GM04503 (cell line): ENCODE measurements at regions not wholly inside any gene's neighbourhood (a gene's known extent, or its start where the extent isn't known, plus 50 kb on each side); places are given as distances from the start of the nearest gene placed in this dataset.

Experiments
- DNase-seq: peaks from one replicate; pipeline ENCODE4 v3.0.0-alpha.2; 2012; ENCODE audit warnings: low read depth

- DNase-seq, result no peak
These were observed 185.6 kb downstream of the BMP7 start for GRCh38 chr20:57080796-57081195.

GRCh38 chr20:57082357-57082945 is 184.0 kb downstream of the BMP7 start:
- DNase-seq, result no peak

- no peak for DNase-seq
These were observed 183.4 kb downstream of the BMP7 start for GRCh38 chr20:57083072-57083471.

GRCh38 chr20:57086066-57086465 is 180.4 kb downstream of the BMP7 start:
- DNase-seq, result no peak

GRCh38 chr20:57087102-57087501 is 179.3 kb downstream of the BMP7 start:
- no peak for DNase-seq

GRCh38 chr20:57087705-57088104 is 178.7 kb downstream of the BMP7 start:
- no peak for DNase-seq

GRCh38 chr20:57088436-57088835 is 178.0 kb downstream of the BMP7 start:
- no peak for DNase-seq

GRCh38 chr20:57089699-57090144 is 176.7 kb downstream of the BMP7 start:
- DNase-seq, result no peak

- no peak for DNase-seq
These were observed 175.6 kb downstream of the BMP7 start for GRCh38 chr20:57090590-57091560.

- no peak for DNase-seq
These were observed 174.7 kb downstream of the BMP7 start for GRCh38 chr20:57091748-57092111.

GRCh38 chr20:57092112-57092899 is 174.1 kb downstream of the BMP7 start:
- no peak for DNase-seq

GRCh38 chr20:57092900-57093530 is 173.4 kb downstream of the BMP7 start:
- DNase-seq, result no peak

- no peak for DNase-seq
These were observed 172.7 kb downstream of the BMP7 start for GRCh38 chr20:57093766-57094165.

GRCh38 chr20:57094252-57094891 is 172.1 kb downstream of the BMP7 start:
- no peak for DNase-seq

GRCh38 chr20:57094991-57095390 is 171.4 kb downstream of the BMP7 start:
- DNase-seq, result no peak

GRCh38 chr20:57095426-57095825 is 171.0 kb downstream of the BMP7 start:
- DNase-seq, result no peak

GRCh38 chr20:57097245-57097915 is 169.1 kb downstream of the BMP7 start:
- DNase-seq, result no peak

- no peak for DNase-seq
These were observed 164.3 kb downstream of the BMP7 start for GRCh38 chr20:57102160-57102559.

GRCh38 chr20:57102566-57102965 is 163.9 kb downstream of the BMP7 start:
- DNase-seq, result no peak

GRCh38 chr20:57103146-57103800 is 163.2 kb downstream of the BMP7 start:
- no peak for DNase-seq

- no peak for DNase-seq
These were observed 162.3 kb downstream of the BMP7 start for GRCh38 chr20:57104113-57104512.
